Gastrocnemius medialis (tissue), 4 donors: ENCODE measurements at regions not wholly inside any gene's neighbourhood (a gene's known extent, or its start where the extent isn't known, plus 50 kb on each side); places are given as distances from the start of the nearest gene placed in this dataset.
"Not testable (repeated sequence)": the region's sequence is repeated elsewhere in the genome, so short reads cannot be mapped to it uniquely, and the experiment has no call there.

Source experiments
- ATAC-seq, 2 donors: fragments of 150-250 bp; one replicate each; pipeline ENCODE4 v1.9.1; 2016
- DNase-seq, 2 donors: peaks; one replicate each; pipeline ENCODE4 v3.0.0-alpha.2; 2019
- H3K27ac ChIP-seq, 4 donors: fragments of 200-600 bp; sonication (generic); 1 replicate in 1 of 4; 2 replicates in 3 of 4; pipeline ENCODE4 v1.5.1; 2016 to 2018; ENCODE audit warnings: mild to moderate bottlenecking in 2 of 4, moderate library complexity in 1 of 4
- H3K27me3 ChIP-seq, 3 donors: fragments of 200-600 bp; sonication (generic) in 2 of 3; 1 replicate in 1 of 3; 2 replicates in 2 of 3; pipeline versions ENCODE4 v1.5.1 to v1.6.0; 2016 to 2019; ENCODE audit warnings: mild to moderate bottlenecking in 1 of 3, moderate library complexity in 1 of 3
- H3K36me3 ChIP-seq, 2 donors: fragments of 200-600 bp; sonication (generic) in 1 of 2; one replicate each; pipeline ENCODE4 v1.5.1; 2017 to 2018
- H3K4me1 ChIP-seq, 2 donors: fragments of 200-600 bp; sonication (generic) in 1 of 2; one replicate each; pipeline ENCODE4 v1.5.1; 2016 to 2017; ENCODE audit warnings: mild to moderate bottlenecking in 2 of 2
- H3K4me3 ChIP-seq, 4 donors: fragments of 200-600 bp; sonication (generic) in 3 of 4; 1 replicate in 1 of 4; 2 replicates in 3 of 4; pipeline ENCODE4 v1.5.1; 2016 to 2019; ENCODE audit warnings: mild to moderate bottlenecking in 2 of 4
- H3K9me3 ChIP-seq, 3 donors: fragments of 200-600 bp; sonication (generic) in 2 of 3; 1 replicate in 1 of 3; 2 replicates in 2 of 3; pipeline ENCODE4 v1.5.1; 2016 to 2019
- POLR2A ChIP-seq, 2 donors: fragments of 450-650 bp; IDR thresholded peaks; one replicate each; pipeline ENCODE4 v1.6.1; 2017; ENCODE audit warnings: antibody characterized with exemption in 2 of 2, mild to moderate bottlenecking in 2 of 2, moderate library complexity in 2 of 2
- in situ Hi-C, 4 donors: fragments of 200-750 bp; cut with MboI; loops; one replicate each; pipeline versions ENCODE4 v1.15.0 to v1.8.0; 2017; ENCODE audit warnings: low sequenced_read_pairs in 4 of 4
- intact Hi-C: fragments of 100-400 bp; cut with DNase I; formaldehyde crosslinking; loops from one replicate; pipeline ENCODE4 v1.15.1; 2023; ENCODE audit warnings: low total_unique reads
- TF ChIP-seq, protein P1 (sequence below), 5 experiments: fragments of 450-650 bp in 3 of 5; fragments of 200-600 bp in 2 of 5; sonication (generic) in 2 of 5; IDR thresholded peaks in 4 of 5; conservative IDR thresholded peaks in 1 of 5; 1 replicate in 4 of 5; 2 replicates in 1 of 5; pipeline ENCODE4 v1.5.1; 2016 to 2019; ENCODE audit warnings: antibody characterized with exemption in 5 of 5, mild to moderate bottlenecking in 3 of 5, moderate library complexity in 3 of 5

DNA sequence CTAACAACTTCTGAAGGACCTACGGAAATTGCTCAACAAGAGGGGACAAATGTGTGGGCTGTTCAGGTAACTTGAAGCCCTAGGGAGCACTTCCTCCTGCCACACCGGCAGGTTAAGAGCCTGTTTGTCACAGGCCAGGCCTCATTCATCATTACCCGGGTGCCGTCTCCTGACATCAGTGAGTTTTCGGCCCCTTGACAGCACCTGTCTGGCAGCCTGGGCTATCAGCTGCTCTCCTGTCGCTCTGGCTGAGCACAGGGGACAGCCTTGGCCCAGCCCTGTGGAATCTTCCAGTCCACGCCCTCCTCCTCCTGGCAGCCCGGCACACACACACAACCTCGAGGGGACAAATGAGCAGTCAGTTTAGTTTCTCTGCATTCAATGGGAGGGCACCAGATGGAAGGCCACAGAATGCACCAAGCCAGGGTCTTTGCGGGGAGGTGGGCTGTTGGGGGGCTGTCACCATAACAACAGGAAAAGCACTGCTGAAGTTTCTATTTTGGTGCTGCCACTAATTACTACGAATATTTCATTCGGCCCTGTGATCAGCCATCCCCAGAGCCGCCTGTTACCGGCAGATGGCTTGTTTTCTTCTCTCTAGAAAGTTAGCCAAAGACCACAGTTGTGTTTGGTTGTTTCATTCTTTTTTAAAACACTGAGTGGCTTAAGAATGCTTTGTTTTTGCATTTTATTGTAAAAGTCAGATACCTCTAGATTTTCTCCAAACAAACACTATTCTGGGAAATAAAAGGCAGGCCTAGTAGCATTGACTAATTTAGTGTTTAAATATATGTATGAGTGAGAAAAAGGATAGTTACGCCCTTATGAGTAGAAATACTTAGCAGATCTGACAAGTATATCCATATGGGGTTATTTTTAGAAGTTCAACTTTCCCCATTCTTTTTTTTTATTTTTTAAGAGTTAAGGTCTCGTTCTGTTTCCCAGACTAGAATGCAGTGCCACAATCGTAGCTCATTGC is 189.9 kb upstream of the NDUFV2 start:
- in situ Hi-C loops (no loop called here), intact Hi-C loops (no loop called here)
- ATAC-seq (no peak), DNase-seq (no peak)
- TF ChIP-seq POLR2A (IDR thresholded peaks at IDR 0.05), result no peak
- TF ChIP-seq, protein P1, sequence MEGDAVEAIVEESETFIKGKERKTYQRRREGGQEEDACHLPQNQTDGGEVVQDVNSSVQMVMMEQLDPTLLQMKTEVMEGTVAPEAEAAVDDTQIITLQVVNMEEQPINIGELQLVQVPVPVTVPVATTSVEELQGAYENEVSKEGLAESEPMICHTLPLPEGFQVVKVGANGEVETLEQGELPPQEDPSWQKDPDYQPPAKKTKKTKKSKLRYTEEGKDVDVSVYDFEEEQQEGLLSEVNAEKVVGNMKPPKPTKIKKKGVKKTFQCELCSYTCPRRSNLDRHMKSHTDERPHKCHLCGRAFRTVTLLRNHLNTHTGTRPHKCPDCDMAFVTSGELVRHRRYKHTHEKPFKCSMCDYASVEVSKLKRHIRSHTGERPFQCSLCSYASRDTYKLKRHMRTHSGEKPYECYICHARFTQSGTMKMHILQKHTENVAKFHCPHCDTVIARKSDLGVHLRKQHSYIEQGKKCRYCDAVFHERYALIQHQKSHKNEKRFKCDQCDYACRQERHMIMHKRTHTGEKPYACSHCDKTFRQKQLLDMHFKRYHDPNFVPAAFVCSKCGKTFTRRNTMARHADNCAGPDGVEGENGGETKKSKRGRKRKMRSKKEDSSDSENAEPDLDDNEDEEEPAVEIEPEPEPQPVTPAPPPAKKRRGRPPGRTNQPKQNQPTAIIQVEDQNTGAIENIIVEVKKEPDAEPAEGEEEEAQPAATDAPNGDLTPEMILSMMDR (IDR thresholded peaks at IDR 0.05 in 4 of 5, conservative IDR thresholded peaks at IDR 0.05 in 1 of 5), result no peak
- no peaks in the 10 kb centered on the region for H3K9me3 ChIP-seq
- H3K4me1 ChIP-seq, result no peaks in the 10 kb centered on the region
- H3K4me3 ChIP-seq, result no peak overlapping the region
- no peaks in the 10 kb centered on the region for H3K27me3 ChIP-seq
- H3K27ac ChIP-seq, result no peak overlapping the region
- H3K36me3 ChIP-seq, result no peaks in the 10 kb centered on the region

DNA sequence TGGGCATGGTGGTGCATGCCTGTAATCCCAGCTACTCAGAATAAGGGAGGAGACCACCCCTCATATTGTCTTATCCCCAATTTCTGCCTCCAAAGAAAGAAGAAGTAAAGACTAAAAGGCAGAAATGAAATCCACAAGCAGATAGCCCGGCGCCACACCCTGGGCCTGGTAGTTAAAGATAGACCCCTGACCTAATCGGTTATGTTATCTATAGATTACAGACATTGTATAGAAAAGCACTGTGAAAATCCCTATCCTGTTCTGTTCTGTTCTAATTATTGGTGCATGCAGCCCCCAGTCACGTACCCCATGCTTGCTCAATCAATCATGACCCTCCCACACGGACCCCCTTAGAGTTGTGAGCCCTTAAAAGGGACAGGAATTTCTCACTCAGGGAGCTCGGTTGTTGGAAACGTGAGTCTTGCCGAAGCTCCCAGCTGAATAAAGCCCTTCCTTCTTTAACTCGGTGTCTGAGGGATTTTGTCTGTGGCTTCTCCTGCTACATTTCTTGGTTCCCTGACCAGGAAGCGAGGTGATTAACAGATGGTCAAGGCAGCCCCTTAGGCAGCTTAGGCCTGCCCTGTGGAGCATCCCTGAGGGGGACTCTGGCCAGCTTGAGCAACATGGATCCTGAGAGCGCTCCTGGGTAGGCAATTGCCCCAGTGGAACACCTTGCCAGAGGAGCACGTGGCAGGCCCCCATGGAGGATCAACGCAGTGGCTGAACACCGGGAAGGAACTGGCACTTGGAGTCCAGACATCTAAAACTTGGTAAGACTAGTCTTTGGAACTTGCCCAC is 188.7 kb upstream of the NDUFV2 start:
- DNase-seq, H3K4me3 ChIP-seq, H3K9me3 ChIP-seq, ATAC-seq, H3K4me1 ChIP-seq, H3K27me3 ChIP-seq, H3K36me3 ChIP-seq, in situ Hi-C loops, intact Hi-C loops, H3K27ac ChIP-seq: not testable (repeated sequence)

DNA sequence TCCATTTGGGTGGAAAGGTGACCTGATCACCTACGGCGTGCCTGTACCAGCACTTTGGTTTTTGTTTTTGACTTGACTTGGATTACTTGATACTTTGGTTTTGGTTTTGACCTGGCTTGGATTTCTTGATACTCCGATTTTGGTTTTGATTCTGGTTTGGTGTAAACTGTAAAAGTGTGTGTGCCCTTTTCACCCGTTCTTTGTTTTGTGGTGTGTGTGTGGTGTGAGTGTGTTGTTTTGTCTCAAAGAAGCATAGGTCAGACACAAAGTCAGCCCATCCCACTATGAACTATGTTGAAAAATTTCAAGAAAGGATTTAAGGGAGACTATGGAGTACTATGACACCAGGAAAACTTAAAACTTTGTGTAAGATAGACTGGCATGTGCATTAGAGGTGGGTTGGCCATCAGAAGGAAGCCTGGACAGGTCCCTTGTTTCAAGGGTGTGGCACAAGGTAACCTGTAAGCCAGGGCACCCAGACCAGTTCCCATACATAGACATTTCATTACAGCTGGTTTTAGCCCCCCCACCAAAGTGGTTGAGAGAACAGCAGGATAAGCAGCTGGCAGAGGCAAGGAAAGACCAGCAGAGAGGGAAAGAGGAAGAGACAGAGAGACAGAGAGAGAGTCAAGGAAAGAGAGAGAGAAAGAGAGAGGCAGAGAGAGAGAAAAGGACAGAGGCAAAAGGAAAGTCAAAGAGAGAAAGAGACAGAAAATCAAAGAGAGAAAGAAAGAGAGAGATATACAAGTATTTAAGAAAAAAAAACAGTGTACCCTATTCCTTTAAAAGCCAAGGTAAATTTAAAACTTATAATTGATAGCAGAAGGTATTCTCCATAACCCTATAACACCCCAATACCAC is 187.9 kb upstream of the NDUFV2 start:
- ATAC-seq, H3K4me3 ChIP-seq, DNase-seq, H3K9me3 ChIP-seq, in situ Hi-C loops, intact Hi-C loops, H3K27ac ChIP-seq, H3K4me1 ChIP-seq, H3K27me3 ChIP-seq, H3K36me3 ChIP-seq: not testable (repeated sequence)

DNA sequence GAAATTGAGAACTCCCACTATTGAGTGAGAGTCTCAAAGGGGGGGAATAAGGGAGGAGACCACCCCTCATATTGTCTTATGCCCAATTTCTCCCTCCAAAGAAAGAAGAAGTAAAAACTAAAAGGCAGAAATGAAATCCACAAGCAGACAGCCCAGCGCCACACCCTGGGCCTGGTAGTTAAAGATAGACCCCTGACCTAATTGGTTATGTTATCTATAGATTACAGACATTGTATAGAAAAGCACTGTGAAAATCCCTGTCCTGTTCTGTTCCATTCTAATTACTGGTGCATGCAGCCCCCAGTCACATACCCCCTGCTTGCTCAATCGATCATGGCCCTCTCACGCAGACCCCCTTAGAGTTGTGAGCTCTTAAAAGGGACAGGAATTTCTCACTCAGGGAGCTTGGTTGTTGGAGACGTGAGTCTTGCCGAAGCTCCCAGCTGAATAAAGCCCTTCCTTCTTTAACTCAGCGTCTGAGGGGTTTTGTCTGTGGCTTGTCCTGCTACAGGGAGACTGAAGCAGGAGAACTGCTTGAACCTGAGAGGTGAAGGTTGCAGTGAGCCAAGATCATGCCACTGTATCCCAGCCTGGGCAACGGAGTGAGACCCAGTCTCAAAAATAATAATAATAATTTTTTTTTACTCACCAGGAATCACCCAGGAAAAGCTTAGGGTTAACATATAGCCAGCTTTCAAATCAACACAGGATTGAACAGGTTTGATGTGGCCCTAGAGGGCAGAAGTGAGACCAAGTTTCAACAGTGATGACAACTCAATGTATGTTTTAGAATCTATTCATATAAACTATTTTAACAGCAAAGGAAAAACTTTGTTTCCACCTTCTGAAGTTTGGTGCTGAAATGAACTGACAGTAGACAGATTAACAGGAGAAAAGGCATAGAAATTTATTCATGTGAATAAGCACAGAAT is 181.4 kb upstream of the NDUFV2 start:
- H3K4me3 ChIP-seq, intact Hi-C loops, H3K36me3 ChIP-seq, in situ Hi-C loops, H3K27me3 ChIP-seq, H3K9me3 ChIP-seq, DNase-seq, H3K4me1 ChIP-seq, H3K27ac ChIP-seq, ATAC-seq: not testable (repeated sequence)

DNA sequence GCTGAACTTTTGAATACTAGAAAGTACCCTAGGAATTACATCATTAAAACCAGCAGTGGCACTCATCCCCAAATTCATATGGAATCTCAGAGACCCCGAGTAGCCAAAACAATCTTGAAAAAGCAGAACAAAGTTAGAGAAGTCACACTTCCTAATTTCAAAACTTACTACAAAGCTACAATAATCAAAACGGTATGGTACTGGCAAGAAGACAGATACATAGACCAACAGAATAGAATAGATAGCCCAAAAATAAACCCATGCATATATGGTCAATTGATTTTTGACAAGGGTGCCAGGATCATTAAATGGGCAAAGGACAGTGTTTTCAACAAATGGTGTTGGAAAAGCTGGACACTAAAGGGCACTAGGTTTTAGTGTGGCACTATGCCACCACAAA is 176.0 kb upstream of the NDUFV2 start:
- Histone ChIP-seq H3K27me3 (no peaks in the 10 kb centered on the region), H3K27ac (no peak overlapping the region), H3K4me1 (no peaks in the 10 kb centered on the region), H3K4me3 (no peak overlapping the region), H3K36me3 (no peaks in the 10 kb centered on the region), H3K9me3 (peaks cover 0 to 20% (median 0%) of the 10 kb centered on the region in 3 donors)
- in situ Hi-C loops, result no loop called here
- intact Hi-C loops, result no loop called here
- TF ChIP-seq POLR2A (IDR thresholded peaks at IDR 0.05), result no peak
- TF ChIP-seq, protein P1 (IDR thresholded peaks at IDR 0.05 in 4 of 5, conservative IDR thresholded peaks at IDR 0.05 in 1 of 5), result no peak
- no peak for DNase-seq
- no peak for ATAC-seq
